Gastrocnemius medialis (tissue), 4 donors: ENCODE measurements at regions not wholly inside any gene's neighbourhood (a gene's known extent, or its start where the extent isn't known, plus 50 kb on each side); places are given as distances from the start of the nearest gene placed in this dataset.

Experiments
- ATAC-seq, 2 donors: fragments of 150-250 bp; one replicate each; pipeline ENCODE4 v1.9.1; 2016
- DNase-seq, 2 donors: peaks; one replicate each; pipeline ENCODE4 v3.0.0-alpha.2; 2019
- H3K27ac ChIP-seq, 4 donors: fragments of 200-600 bp; sonication (generic); 1 replicate in 1 of 4; 2 replicates in 3 of 4; pipeline ENCODE4 v1.5.1; 2016 to 2018; ENCODE audit warnings: mild to moderate bottlenecking in 2 of 4, moderate library complexity in 1 of 4
- H3K27me3 ChIP-seq, 3 donors: fragments of 200-600 bp; sonication (generic) in 2 of 3; 1 replicate in 1 of 3; 2 replicates in 2 of 3; pipeline versions ENCODE4 v1.5.1 to v1.6.0; 2016 to 2019; ENCODE audit warnings: mild to moderate bottlenecking in 1 of 3, moderate library complexity in 1 of 3
- H3K36me3 ChIP-seq, 2 donors: fragments of 200-600 bp; sonication (generic) in 1 of 2; one replicate each; pipeline ENCODE4 v1.5.1; 2017 to 2018
- H3K4me1 ChIP-seq, 2 donors: fragments of 200-600 bp; sonication (generic) in 1 of 2; one replicate each; pipeline ENCODE4 v1.5.1; 2016 to 2017; ENCODE audit warnings: mild to moderate bottlenecking in 2 of 2
- H3K4me3 ChIP-seq, 4 donors: fragments of 200-600 bp; sonication (generic) in 3 of 4; 1 replicate in 1 of 4; 2 replicates in 3 of 4; pipeline ENCODE4 v1.5.1; 2016 to 2019; ENCODE audit warnings: mild to moderate bottlenecking in 2 of 4
- H3K9me3 ChIP-seq, 3 donors: fragments of 200-600 bp; sonication (generic) in 2 of 3; 1 replicate in 1 of 3; 2 replicates in 2 of 3; pipeline ENCODE4 v1.5.1; 2016 to 2019
- CTCF ChIP-seq, 5 experiments: fragments of 450-650 bp in 3 of 5; fragments of 200-600 bp in 2 of 5; sonication (generic) in 2 of 5; IDR thresholded peaks in 4 of 5; conservative IDR thresholded peaks in 1 of 5; 1 replicate in 4 of 5; 2 replicates in 1 of 5; pipeline ENCODE4 v1.5.1; 2016 to 2019; ENCODE audit warnings: antibody characterized with exemption in 5 of 5, mild to moderate bottlenecking in 3 of 5, moderate library complexity in 3 of 5
- POLR2A ChIP-seq, 2 donors: fragments of 450-650 bp; IDR thresholded peaks; one replicate each; pipeline ENCODE4 v1.6.1; 2017; ENCODE audit warnings: antibody characterized with exemption in 2 of 2, mild to moderate bottlenecking in 2 of 2, moderate library complexity in 2 of 2
- in situ Hi-C, 4 donors: fragments of 200-750 bp; cut with MboI; loops; one replicate each; pipeline versions ENCODE4 v1.15.0 to v1.8.0; 2017; ENCODE audit warnings: low sequenced_read_pairs in 4 of 4
- intact Hi-C: fragments of 100-400 bp; cut with DNase I; formaldehyde crosslinking; loops from one replicate; pipeline ENCODE4 v1.15.1; 2023; ENCODE audit warnings: low total_unique reads

GRCh38 chr11:92346220-92346619 lies 121.6 kb downstream of the FAT3 start:
- H3K4me3 ChIP-seq = no peak overlapping the region
- no peaks in the 10 kb centered on the region for H3K9me3 ChIP-seq
- H3K27me3 ChIP-seq = no peaks in the 10 kb centered on the region
- no peak for TF ChIP-seq POLR2A (IDR thresholded peaks at IDR 0.05)
- no peak for TF ChIP-seq CTCF (IDR thresholded peaks at IDR 0.05 in 4 of 5, conservative IDR thresholded peaks at IDR 0.05 in 1 of 5)
- no peak overlapping the region for H3K27ac ChIP-seq
- intact Hi-C loops = no loop called here
- DNase-seq (no peak), ATAC-seq (no peak)
- in situ Hi-C loops = no loop called here
- H3K36me3 ChIP-seq = no peaks in the 10 kb centered on the region
- H3K4me1 ChIP-seq = peaks cover 5 to 6% of the 10 kb centered on the region in 2 donors

GRCh38 chr11:92347454-92347853 lies 122.8 kb downstream of the FAT3 start:
- TF ChIP-seq POLR2A (IDR thresholded peaks at IDR 0.05) (no peak), CTCF (IDR thresholded peaks at IDR 0.05 in 4 of 5, conservative IDR thresholded peaks at IDR 0.05 in 1 of 5) (no peak)
- no peak overlapping the region for H3K27ac ChIP-seq
- intact Hi-C loops (no loop called here), in situ Hi-C loops (no loop called here)
- ATAC-seq (no peak), DNase-seq (no peak)
- H3K9me3 ChIP-seq = no peaks in the 10 kb centered on the region
- peaks cover 5 to 6% of the 10 kb centered on the region in 2 donors for H3K4me1 ChIP-seq
- no peak overlapping the region for H3K4me3 ChIP-seq
- no peaks in the 10 kb centered on the region for H3K27me3 ChIP-seq
- H3K36me3 ChIP-seq = no peaks in the 10 kb centered on the region

- intact Hi-C loops = no loop called here
- DNase-seq = no peak
- no peak overlapping the region for H3K4me3 ChIP-seq
- in situ Hi-C loops = no loop called here
- no peaks in the 10 kb centered on the region for H3K27me3 ChIP-seq
- H3K36me3 ChIP-seq = no peaks in the 10 kb centered on the region
- no peak for ATAC-seq
- no peak overlapping the region for H3K27ac ChIP-seq
- no peaks in the 10 kb centered on the region for H3K9me3 ChIP-seq
- no peaks in the 10 kb centered on the region for H3K4me1 ChIP-seq
- TF ChIP-seq CTCF (IDR thresholded peaks at IDR 0.05 in 4 of 5, conservative IDR thresholded peaks at IDR 0.05 in 1 of 5) (no peak), POLR2A (IDR thresholded peaks at IDR 0.05) (no peak)
Observed at GRCh38 chr11:92349486-92350156, 125.0 kb downstream of the FAT3 start.

GRCh38 chr11:92357344-92357743 lies 132.7 kb downstream of the FAT3 start:
- intact Hi-C loops = no loop called here
- Histone ChIP-seq H3K4me3 (no peak overlapping the region), H3K36me3 (no peaks in the 10 kb centered on the region), H3K27me3 (no peaks in the 10 kb centered on the region), H3K4me1 (no peaks in the 10 kb centered on the region), H3K27ac (no peak overlapping the region), H3K9me3 (no peaks in the 10 kb centered on the region)
- no peak for TF ChIP-seq POLR2A (IDR thresholded peaks at IDR 0.05)
- TF ChIP-seq CTCF (IDR thresholded peaks at IDR 0.05 in 4 of 5, conservative IDR thresholded peaks at IDR 0.05 in 1 of 5) = no peak
- ATAC-seq = no peak
- in situ Hi-C loops = no loop called here
- no peak for DNase-seq

GRCh38 chr11:92357841-92358240 lies 133.2 kb downstream of the FAT3 start:
- no peaks in the 10 kb centered on the region for H3K27me3 ChIP-seq
- no peaks in the 10 kb centered on the region for H3K9me3 ChIP-seq
- no peak overlapping the region for H3K4me3 ChIP-seq
- H3K4me1 ChIP-seq = peaks cover 0 to under 1% of the 10 kb centered on the region in 2 donors
- ATAC-seq = no peak
- DNase-seq = no peak
- no peaks in the 10 kb centered on the region for H3K36me3 ChIP-seq
- in situ Hi-C loops (no loop called here), intact Hi-C loops (no loop called here)
- H3K27ac ChIP-seq = no peak overlapping the region
- TF ChIP-seq CTCF (IDR thresholded peaks at IDR 0.05 in 4 of 5, conservative IDR thresholded peaks at IDR 0.05 in 1 of 5) = no peak
- no peak for TF ChIP-seq POLR2A (IDR thresholded peaks at IDR 0.05)
